H9 (cell line): ENCODE measurements at regions not wholly inside any gene's neighbourhood (a gene's known extent, or its start where the extent isn't known, plus 50 kb on each side); places are given as distances from the start of the nearest gene placed in this dataset.

Experiments
- DNase-seq: peaks from one replicate; pipeline ENCODE4 v3.0.0-alpha.2; 2017
- H2AFZ ChIP-seq: one replicate; pipeline ENCODE4 v1.6.1; 2013; ENCODE audit warnings: mild to moderate bottlenecking, low read length, control low read depth, moderate library complexity
- H2AK5ac ChIP-seq: 2 replicates; pipeline ENCODE4 v1.6.1; 2013; ENCODE audit warnings: low read length, control low read depth, mixed read lengths; ENCODE audit not compliant: insufficient read length
- H2BK120ac ChIP-seq: one replicate; pipeline ENCODE4 v1.6.1; 2013; ENCODE audit warnings: low read depth, mild to moderate bottlenecking, low read length, control low read depth, inconsistent platforms; ENCODE audit not compliant: poor library complexity, severe bottlenecking
- H2BK12ac ChIP-seq: 2 replicates; pipeline ENCODE4 v1.6.1; 2013; ENCODE audit warnings: low read length, control low read depth, mixed read lengths, low read depth; ENCODE audit not compliant: insufficient read length
- H2BK15ac ChIP-seq: 2 replicates; pipeline ENCODE4 v1.6.1; 2013; ENCODE audit warnings: low read depth, low read length, control low read depth
- H2BK20ac ChIP-seq: one replicate; pipeline ENCODE4 v1.6.1; 2013; ENCODE audit warnings: low read depth, mild to moderate bottlenecking, low read length, control low read depth, inconsistent platforms; ENCODE audit not compliant: poor library complexity, severe bottlenecking
- H2BK5ac ChIP-seq: 2 replicates; pipeline ENCODE4 v1.6.1; 2013; ENCODE audit warnings: low read length, control low read depth, mixed read lengths; ENCODE audit not compliant: insufficient read length
- H3K14ac ChIP-seq: 2 replicates; pipeline ENCODE4 v1.6.1; 2013; ENCODE audit warnings: low read length, control low read depth; ENCODE audit not compliant: insufficient read depth
- H3K18ac ChIP-seq: 2 replicates; pipeline ENCODE4 v1.6.1; 2013; ENCODE audit warnings: low read depth, mild to moderate bottlenecking, mixed read lengths, low read length, control low read depth; ENCODE audit not compliant: insufficient read length
- H3K23ac ChIP-seq: 2 replicates; pipeline ENCODE4 v1.6.1; 2013; ENCODE audit warnings: low read length, control low read depth, mixed read lengths, low read depth; ENCODE audit not compliant: insufficient read length
- H3K23me2 ChIP-seq: 2 replicates; pipeline ENCODE4 v1.6.1; 2013; ENCODE audit warnings: low read depth, mild to moderate bottlenecking, mixed read lengths, low read length, control low read depth; ENCODE audit not compliant: insufficient read length, poor library complexity, severe bottlenecking
- H3K27ac ChIP-seq: 2 replicates; pipeline ENCODE4 v1.5.1; 2013; ENCODE audit warnings: low read length, control low read depth, mixed read lengths, low read depth; ENCODE audit not compliant: insufficient read length
- H3K27me3 ChIP-seq: 2 replicates; pipeline ENCODE4 v1.6.1; 2013; ENCODE audit warnings: low read length, control low read depth, inconsistent platforms; ENCODE audit not compliant: insufficient read depth
- H3K4ac ChIP-seq: 2 replicates; pipeline ENCODE4 v1.6.1; 2013; ENCODE audit warnings: low read depth, mild to moderate bottlenecking, control low read depth, inconsistent platforms, low read length, moderate library complexity
- H3K4me1 ChIP-seq: 2 replicates; pipeline ENCODE4 v1.6.1; 2013; ENCODE audit warnings: low read length, control low read depth, inconsistent platforms; ENCODE audit not compliant: insufficient read depth
- H3K4me2 ChIP-seq: 2 replicates; pipeline ENCODE4 v1.6.1; 2013; ENCODE audit warnings: low read length, control low read depth, mixed read lengths; ENCODE audit not compliant: insufficient read length, insufficient read depth
- H3K56ac ChIP-seq: 2 replicates; pipeline ENCODE4 v1.6.1; 2013; ENCODE audit warnings: low read depth, mild to moderate bottlenecking, mixed read lengths, low read length, control low read depth; ENCODE audit not compliant: insufficient read length
- H3K79me1 ChIP-seq: 2 replicates; pipeline ENCODE4 v1.6.1; 2013; ENCODE audit warnings: low read depth, mild to moderate bottlenecking, moderate library complexity, low read length, control low read depth, inconsistent platforms; ENCODE audit not compliant: insufficient read depth, poor library complexity, severe bottlenecking
- H3K79me2 ChIP-seq: 2 replicates; pipeline ENCODE4 v1.6.1; 2013; ENCODE audit warnings: low read length, control low read depth, inconsistent platforms; ENCODE audit not compliant: insufficient read depth
- H3K9ac ChIP-seq: 2 replicates; pipeline ENCODE4 v1.6.1; 2013; ENCODE audit warnings: low read length, control low read depth, mixed read lengths; ENCODE audit not compliant: insufficient read length; ENCODE audit errors: extremely low read depth
- H3K9me3 ChIP-seq: one replicate; pipeline ENCODE4 v1.6.1; 2013; ENCODE audit warnings: low read depth, low read length, inconsistent platforms; ENCODE audit not compliant: control insufficient read depth
- H3T11ph ChIP-seq: one replicate; pipeline ENCODE4 v1.6.1; 2013; ENCODE audit warnings: mild to moderate bottlenecking, low read length, control low read depth, inconsistent platforms
- H4K20me1 ChIP-seq: one replicate; pipeline ENCODE4 v1.6.1; 2013; ENCODE audit not compliant: control insufficient read depth, insufficient read length, insufficient read depth
- H4K5ac ChIP-seq: 2 replicates; pipeline ENCODE4 v1.6.1; 2013; ENCODE audit warnings: low read depth, mild to moderate bottlenecking, mixed read lengths, low read length, control low read depth; ENCODE audit not compliant: insufficient read length
- H4K8ac ChIP-seq: replicated peaks from 2 replicates; pipeline ENCODE4 v1.6.1; 2013; ENCODE audit warnings: low read length, control low read depth, mixed read lengths, low read depth; ENCODE audit not compliant: insufficient read length
- H4K91ac ChIP-seq: 2 replicates; pipeline ENCODE4 v1.6.1; 2013; ENCODE audit warnings: low read depth, mild to moderate bottlenecking, moderate library complexity, mixed read lengths, low read length, control low read depth; ENCODE audit not compliant: insufficient read length
- H3K27ac Mint-ChIP-seq, 3 experiments: 2 replicates in 2 of 3; 3 replicates in 1 of 3; pipeline ENCODE4 v1.8.0; 2020 to 2021; ENCODE audit warnings: mixed read lengths in 3 of 3, mild to moderate bottlenecking in 1 of 3, moderate library complexity in 1 of 3
- H3K27me3 Mint-ChIP-seq: 2 replicates; pipeline ENCODE4 v1.8.0; 2021; ENCODE audit warnings: low read depth, mild to moderate bottlenecking, moderate library complexity, mixed read lengths
- H3K36me3 Mint-ChIP-seq, 3 experiments: 2 replicates in 2 of 3; 3 replicates in 1 of 3; pipeline ENCODE4 v1.8.0; 2020 to 2021; ENCODE audit warnings: low read depth in 3 of 3, mixed read lengths in 3 of 3; ENCODE audit not compliant: insufficient read depth in 1 of 3
- H3K4me1 Mint-ChIP-seq, 2 experiments: 2 replicates each; pipeline ENCODE4 v1.8.0; 2020; ENCODE audit warnings: mixed read lengths in 2 of 2
- H3K4me3 Mint-ChIP-seq, 2 experiments: 2 replicates in 1 of 2; 3 replicates in 1 of 2; pipeline ENCODE4 v1.8.0; 2020 to 2021; ENCODE audit warnings: mild to moderate bottlenecking in 2 of 2, mixed read lengths in 2 of 2, moderate library complexity in 1 of 2
- H3K9me3 Mint-ChIP-seq, 2 experiments: 2 replicates in 1 of 2; 3 replicates in 1 of 2; pipeline ENCODE4 v1.8.0; 2020; ENCODE audit warnings: mild to moderate bottlenecking in 2 of 2, mixed read lengths in 2 of 2, moderate library complexity in 1 of 2
- CTCF ChIP-seq: fragments of 200-600 bp; sonication (generic); conservative IDR thresholded peaks from 3 replicates; pipeline ENCODE4 v1.8.0; 2021; ENCODE audit warnings: antibody characterized with exemption, mild to moderate bottlenecking
- WGBS: extraction: QIAGEN DNeasy Blood & Tissue Kit; methylation state at CpG from one replicate; pipeline ENCODE4 v1.1.7; 2013; ENCODE audit warnings: missing lambda C conversion rate, low lambda C conversion rate, mixed read lengths; ENCODE audit not compliant: insufficient read length; ENCODE audit errors: extremely low coverage; 5-methylcytosine and 5-hydroxymethylcytosine counted together

- no peak overlapping the region for H2BK15ac ChIP-seq
- no peak overlapping the region for H2BK12ac ChIP-seq
- Mint-ChIP-seq H3K4me3 (no peak overlapping the region), H3K27ac (no peak overlapping the region), H3K36me3 (peaks cover 0 to 3% (median 0%) of the 10 kb centered on the region in 3 experiments; a peak in 4 of 7 replicates), H3K27me3 (no peaks in the 10 kb centered on the region), H3K4me1 (no peaks in the 10 kb centered on the region), H3K9me3 (no peaks in the 10 kb centered on the region; a peak in 1 of 5 replicates)
- no peaks in the 10 kb centered on the region for H3K9me3 ChIP-seq
- H3K27ac ChIP-seq: no peak overlapping the region
- H3K9ac ChIP-seq: no peak overlapping the region
- no peak overlapping the region for H3K23ac ChIP-seq
- H3K23me2 ChIP-seq: no peaks in the 10 kb centered on the region
- no peak for TF ChIP-seq CTCF
- H4K5ac ChIP-seq: no peak overlapping the region
- DNase-seq: no peak
- H3K79me1 ChIP-seq: no peaks in the 10 kb centered on the region
- H3K79me2 ChIP-seq: no peaks in the 10 kb centered on the region
- no peak overlapping the region for H2BK20ac ChIP-seq
- H2AK5ac ChIP-seq: no peak overlapping the region
- no peak overlapping the region for H3K4me2 ChIP-seq
- no peak overlapping the region for H3K4ac ChIP-seq
- no peaks in the 10 kb centered on the region for H4K20me1 ChIP-seq
- H2BK5ac ChIP-seq: no peak overlapping the region
- no peak overlapping the region for H2AFZ ChIP-seq
- no peak overlapping the region for H4K8ac ChIP-seq
- no peaks in the 10 kb centered on the region for H3K27me3 ChIP-seq
- H3T11ph ChIP-seq: no peak overlapping the region
- H2BK120ac ChIP-seq: no peak overlapping the region
- H3K18ac ChIP-seq: no peak overlapping the region
- no peaks in the 10 kb centered on the region for H3K4me1 ChIP-seq
- no peak overlapping the region for H3K56ac ChIP-seq
- H3K14ac ChIP-seq: no peak overlapping the region
- H4K91ac ChIP-seq: no peak overlapping the region
- WGBS: no CpG with 5 or more reads among the region's 1 CpG
Measured at GRCh38 chr10:21249435-21249834, 276.0 kb downstream of the SKIDA1 start.
